Dedifferentiated amniotic fluid mesenchymal stem cell (primary cell): ENCODE measurements at regions not wholly inside any gene's neighbourhood (a gene's known extent, or its start where the extent isn't known, plus 50 kb on each side); places are given as distances from the start of the nearest gene placed in this dataset.
A peak's percentile ranks its signal among the peaks of the same experiment; 100 is the strongest.

Experiments
- DNase-seq: peaks from one replicate; pipeline ENCODE4 v3.0.0-alpha.2; 2016; ENCODE audit errors: extremely low spot score

DNA sequence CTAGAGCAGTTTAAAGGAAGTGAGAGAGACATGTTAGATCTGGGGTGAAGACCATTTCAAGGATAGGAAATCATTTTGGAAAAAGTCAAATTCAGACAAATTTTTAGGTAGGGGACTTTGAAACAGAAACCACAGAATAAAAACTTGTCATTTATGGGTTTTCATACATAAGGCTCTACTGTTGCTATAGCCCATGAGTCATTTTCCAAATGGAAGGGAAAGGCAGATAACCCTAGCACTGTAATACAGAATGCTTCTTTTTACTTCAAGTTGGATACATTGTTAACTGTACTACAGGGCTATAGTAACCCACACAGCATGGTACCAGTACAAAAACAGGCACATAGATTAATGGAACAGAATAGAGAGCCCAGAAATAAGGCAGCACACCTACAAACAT is 455.4 kb downstream of the EBF1 start:
- no peak for DNase-seq

DNA sequence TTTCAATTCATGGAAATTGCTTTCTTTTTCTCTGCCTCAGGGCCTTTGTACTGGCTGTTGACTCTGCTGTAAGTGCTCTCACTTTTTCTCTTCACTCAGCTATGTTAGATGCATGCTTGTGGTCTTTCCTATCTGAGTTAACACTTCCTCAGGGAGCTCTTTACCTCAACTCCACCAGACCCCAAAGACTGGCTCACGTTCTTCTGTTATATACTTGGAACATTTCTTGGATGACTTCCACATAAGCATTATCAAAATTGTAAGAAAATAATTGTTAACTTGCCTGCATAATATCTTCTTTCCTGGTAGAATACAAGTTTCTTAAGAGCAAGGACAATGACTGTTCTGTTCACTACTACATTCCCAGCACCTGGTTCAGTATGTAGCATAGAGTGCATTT is 455.9 kb downstream of the EBF1 start:
- no peak for DNase-seq

DNA sequence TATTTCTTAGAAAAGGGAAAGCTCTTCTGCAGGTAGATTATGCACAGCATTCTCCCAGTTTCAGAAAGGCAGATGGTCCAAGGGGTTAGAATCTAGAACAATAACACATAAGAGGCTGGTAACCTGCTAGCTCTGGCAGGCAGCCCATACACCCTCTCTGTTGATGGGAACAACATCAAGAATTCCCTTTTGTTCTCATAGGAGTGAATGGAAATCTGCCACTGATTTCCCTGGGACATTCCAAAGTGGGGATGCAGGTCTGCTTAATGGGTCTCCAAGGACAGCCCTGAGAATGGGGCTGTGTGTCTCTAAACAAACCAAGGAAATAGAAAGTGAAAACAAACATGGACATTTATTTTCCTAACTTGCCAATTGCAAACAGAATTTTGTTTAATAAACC is 456.8 kb downstream of the EBF1 start:
- no peak for DNase-seq

DNA sequence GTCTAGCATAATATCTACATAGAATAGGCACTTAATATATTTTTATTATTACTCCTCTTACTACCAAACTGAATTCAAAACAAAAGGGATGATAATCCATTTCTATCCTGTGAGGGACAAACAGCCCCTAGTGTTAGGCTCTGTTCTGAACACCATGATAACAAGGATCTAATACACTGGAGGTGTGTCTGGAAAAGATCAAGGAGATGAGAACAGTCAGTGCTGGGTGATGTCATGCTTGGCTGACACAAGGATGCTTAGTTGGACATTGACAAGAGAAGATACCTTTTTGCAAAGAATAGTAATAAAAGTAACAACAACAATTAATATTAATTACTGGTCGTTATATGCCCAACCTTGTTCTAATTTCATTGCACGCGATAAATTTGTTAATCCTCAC is 458.7 kb downstream of the EBF1 start:
- no peak for DNase-seq

DNA sequence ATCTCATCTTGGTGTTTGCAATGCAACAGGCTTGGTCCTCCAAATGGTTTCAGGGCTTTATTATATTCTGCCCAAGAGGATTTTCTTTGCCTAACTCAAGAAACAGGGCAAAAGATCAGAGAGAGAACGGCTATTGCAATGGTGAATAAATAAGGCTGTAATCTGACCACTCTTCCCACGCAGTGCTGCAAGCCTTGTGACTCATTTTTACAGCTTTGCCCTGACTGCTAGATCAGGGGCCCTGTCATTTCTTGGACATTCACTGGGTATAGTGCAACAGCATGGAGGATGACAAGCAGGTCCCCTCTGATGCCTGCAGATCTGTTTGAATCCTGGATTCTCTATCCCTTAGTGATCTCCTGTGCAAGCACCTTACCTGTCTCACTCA is 459.1 kb downstream of the EBF1 start:
- no peak for DNase-seq

DNA sequence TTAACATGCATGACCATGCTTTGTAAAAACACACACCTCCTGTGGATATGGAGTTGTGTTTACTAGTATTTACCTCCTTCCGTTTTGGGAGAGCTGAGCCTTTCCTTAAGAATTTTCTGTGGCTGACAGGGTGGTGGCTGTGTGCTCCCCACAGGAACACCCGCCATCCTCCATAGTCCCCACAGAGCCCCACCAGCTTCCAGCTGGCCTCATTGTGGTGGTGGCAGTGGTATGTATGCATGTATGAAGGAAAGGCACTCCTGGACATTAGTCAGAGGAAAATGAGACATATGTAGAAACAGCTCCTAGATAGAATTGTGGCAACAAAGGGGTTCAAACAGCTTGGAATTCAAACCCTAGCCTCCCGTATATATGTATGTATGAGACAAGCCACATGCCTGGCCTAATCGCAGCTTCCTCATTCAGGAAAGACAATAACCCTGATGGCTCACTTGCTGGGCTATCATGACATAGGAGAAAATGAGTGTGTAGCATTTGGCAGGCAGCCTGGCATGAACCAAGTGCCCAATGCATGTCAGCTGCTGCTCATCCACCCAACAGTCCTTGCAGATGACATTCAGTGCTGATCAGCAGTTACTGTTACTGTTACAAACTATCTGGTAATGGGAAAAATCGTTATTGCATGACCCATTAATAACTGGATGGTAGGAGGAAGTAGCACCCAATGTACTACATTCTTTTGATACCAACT is 459.7 kb downstream of the EBF1 start:
- DNase-seq: no peak

GRCh38 chr5:158638396-158638795 is 461.3 kb downstream of the EBF1 start:
- no peak for DNase-seq

DNA sequence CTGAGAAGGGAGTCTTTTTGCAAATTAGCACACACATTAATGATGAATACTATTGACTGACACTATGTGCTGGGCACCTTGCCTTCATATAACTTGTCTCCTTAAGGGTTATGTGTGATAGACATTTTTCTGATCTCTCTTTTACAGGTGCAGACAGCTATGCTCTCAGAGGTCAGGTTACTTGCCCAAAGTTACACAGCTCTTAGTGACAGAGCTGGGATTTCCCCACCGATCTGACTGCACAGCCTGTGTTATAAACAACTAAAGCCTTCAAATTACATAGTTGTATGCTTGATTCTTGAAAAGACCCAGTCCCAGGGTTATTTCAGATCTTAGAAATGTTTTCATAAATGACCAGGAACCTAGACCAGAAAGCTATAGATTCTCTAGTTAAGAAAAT is 462.7 kb downstream of the EBF1 start:
- DNase-seq: no peak

GRCh38 chr5:158635565-158635964 is 464.2 kb downstream of the EBF1 start:
- no peak for DNase-seq

DNA sequence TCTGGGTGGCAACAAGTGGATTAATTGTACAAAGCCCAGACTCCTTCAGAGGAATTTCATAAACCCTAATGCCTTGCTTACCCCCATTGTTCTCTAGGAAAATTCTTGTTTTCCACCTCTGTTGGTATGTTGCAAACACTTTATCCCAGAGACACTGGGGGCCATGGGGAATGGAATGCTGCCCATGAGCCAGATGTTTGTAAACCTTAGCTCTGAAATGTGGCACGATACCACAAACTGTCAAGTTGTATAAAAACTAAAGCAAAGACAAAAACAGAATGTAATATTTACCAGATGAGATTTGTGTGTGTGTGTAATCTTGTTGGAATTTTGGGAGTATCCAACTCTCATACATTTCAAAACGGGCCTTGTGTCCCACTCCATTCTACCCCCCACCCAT is 465.0 kb downstream of the EBF1 start:
- DNase-seq: peak; percentile 93

GRCh38 chr5:158629591-158630312 is 470.0 kb downstream of the EBF1 start:
- DNase-seq: no peak

- no peak for DNase-seq
Measured at GRCh38 chr5:158626718-158627117, 473.0 kb downstream of the EBF1 start.

GRCh38 chr5:158623971-158624370 is 475.7 kb downstream of the EBF1 start:
- DNase-seq: no peak

- no peak for DNase-seq
Measured at GRCh38 chr5:158621391-158621790, 478.3 kb downstream of the EBF1 start.

DNA sequence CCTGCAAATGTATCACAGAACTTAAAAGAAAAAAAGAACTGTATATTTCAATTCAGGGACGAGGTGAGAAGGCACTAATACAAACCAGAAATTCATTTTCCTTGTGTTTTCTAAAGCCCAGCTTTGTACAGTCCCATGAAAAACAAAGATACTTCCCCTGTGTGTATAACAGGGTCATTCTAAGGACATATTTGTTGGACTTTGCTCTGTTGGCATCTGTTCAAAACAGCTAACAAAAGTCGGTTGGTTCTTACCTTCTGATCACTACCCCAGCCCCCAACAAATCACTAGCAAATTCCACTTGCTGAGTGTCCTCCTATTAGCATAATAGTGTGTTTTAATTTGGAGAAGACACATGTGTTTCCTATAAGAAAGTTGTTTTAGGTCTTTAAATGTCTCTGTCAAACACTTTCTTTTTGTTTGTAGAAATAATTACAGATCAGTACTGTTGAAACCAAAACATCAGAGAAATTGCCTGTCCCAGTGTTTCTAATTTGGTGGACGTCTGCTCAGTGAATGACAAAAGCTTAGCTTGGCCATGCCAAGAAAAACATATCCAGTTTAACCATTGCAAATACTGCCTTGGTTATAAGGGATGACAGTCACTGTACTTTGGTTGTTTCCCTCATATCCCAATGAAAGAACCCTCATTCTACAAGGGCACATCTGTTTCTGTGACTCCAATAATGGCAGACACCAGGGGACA is 480.5 kb downstream of the EBF1 start:
- no peak for DNase-seq

- DNase-seq: no peak
Measured at GRCh38 chr5:158618256-158618655, 481.5 kb downstream of the EBF1 start.

- no peak for DNase-seq
Measured at GRCh38 chr5:158616707-158617106, 483.0 kb downstream of the EBF1 start.

GRCh38 chr5:158614951-158615350 is 484.8 kb downstream of the EBF1 start:
- DNase-seq: no peak

- no peak for DNase-seq
Measured at GRCh38 chr5:158611581-158611980, 488.1 kb downstream of the EBF1 start.

DNA sequence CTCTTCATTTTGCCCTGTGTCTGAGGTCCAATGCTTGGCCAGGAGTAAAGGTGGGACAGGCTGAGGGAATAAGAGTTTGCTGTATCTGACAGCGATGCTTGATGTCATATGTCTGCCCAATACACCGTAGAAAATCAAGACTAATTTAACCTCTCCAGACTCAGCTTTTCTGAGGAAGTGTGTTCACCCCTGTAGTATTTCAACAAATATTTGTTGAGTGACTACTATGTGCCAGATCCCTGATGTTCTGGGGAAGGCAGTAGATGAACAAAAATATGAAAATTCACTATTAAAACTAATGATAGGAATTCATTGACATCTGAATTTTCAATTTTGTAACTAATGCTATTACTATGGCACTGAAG is 489.7 kb downstream of the EBF1 start:
- no peak for DNase-seq

GRCh38 chr5:158609333-158610050 is 490.2 kb downstream of the EBF1 start:
- peak; percentile 77 for DNase-seq

DNA sequence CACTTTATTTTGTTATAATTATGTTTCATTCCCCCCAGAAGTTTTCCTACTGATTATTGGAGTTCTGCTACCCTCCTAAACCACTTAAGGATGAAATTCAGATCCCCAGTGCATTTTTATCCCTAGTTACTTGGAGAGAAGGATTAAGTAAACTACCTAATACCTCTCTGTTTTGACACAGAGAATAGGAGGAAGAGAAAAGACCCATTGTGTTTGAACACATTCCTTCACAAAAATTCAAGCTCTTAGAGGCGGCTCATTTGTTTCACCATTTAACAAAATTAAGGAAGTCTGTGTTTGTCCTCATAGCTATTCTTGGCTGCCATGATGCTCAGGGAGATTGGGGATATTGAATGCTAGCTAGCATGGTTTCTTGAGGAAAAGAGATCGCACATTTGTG is 492.6 kb downstream of the EBF1 start:
- DNase-seq: no peak
